Umbilical cord (tissue), 1 donor: ENCODE measurements at regions not wholly inside any gene's neighbourhood (a gene's known extent, or its start where the extent isn't known, plus 50 kb on each side); places are given as distances from the start of the nearest gene placed in this dataset.
A peak's percentile ranks its signal among the peaks of the same experiment; 100 is the strongest.
"Not testable (repeated sequence)": the region's sequence is repeated elsewhere in the genome, so short reads cannot be mapped to it uniquely, and the experiment has no call there.

Experiments
- DNase-seq: peaks from one replicate; pipeline ENCODE4 v3.0.0-alpha.2; 2015; ENCODE audit warnings: low spot score

- DNase-seq, result no peak
Measured at GRCh38 chr2:129001926-129002325, 683.3 kb upstream of the HS6ST1 start.

GRCh38 chr2:129002751-129003150, 684.1 kb upstream of the HS6ST1 start:
- no peak for DNase-seq

- no peak for DNase-seq
Measured at GRCh38 chr2:129004485-129004884, 685.8 kb upstream of the HS6ST1 start.

- no peak for DNase-seq
Measured at GRCh38 chr2:129004940-129005490, 686.3 kb upstream of the HS6ST1 start.

GRCh38 chr2:129006135-129006886, 687.6 kb upstream of the HS6ST1 start:
- peak; percentile 63 for DNase-seq

GRCh38 chr2:129006901-129007300, 688.2 kb upstream of the HS6ST1 start:
- no peak for DNase-seq

- DNase-seq, result no peak
Measured at GRCh38 chr2:129008055-129008880, 689.6 kb upstream of the HS6ST1 start.

- DNase-seq, result no peak
Measured at GRCh38 chr2:129008881-129009554, 690.4 kb upstream of the HS6ST1 start.

- DNase-seq, result no peak
Measured at GRCh38 chr2:129009555-129010146, 691.0 kb upstream of the HS6ST1 start.

- DNase-seq, result no peak
Measured at GRCh38 chr2:129010262-129010661, 691.6 kb upstream of the HS6ST1 start.

- no peak for DNase-seq
Measured at GRCh38 chr2:129011466-129012061, 692.9 kb upstream of the HS6ST1 start.

GRCh38 chr2:129014432-129014831, 695.8 kb upstream of the HS6ST1 start:
- DNase-seq, result no peak

- DNase-seq, result peak; percentile 9
Measured at GRCh38 chr2:129015397-129016285, 697.0 kb upstream of the HS6ST1 start.

- DNase-seq, result peak; percentile 22
Measured at GRCh38 chr2:129016972-129017371, 698.3 kb upstream of the HS6ST1 start.

- DNase-seq, result no peak
Measured at GRCh38 chr2:129024796-129025195, 706.1 kb upstream of the HS6ST1 start.

GRCh38 chr2:129035992-129036391, 717.3 kb upstream of the HS6ST1 start:
- no peak for DNase-seq

GRCh38 chr2:129043677-129044076, 725.0 kb upstream of the HS6ST1 start:
- DNase-seq, result not testable (repeated sequence)

GRCh38 chr2:129046475-129046874, 727.8 kb upstream of the HS6ST1 start:
- DNase-seq, result not testable (repeated sequence)

- no peak for DNase-seq
Measured at GRCh38 chr2:129050101-129050500, 731.4 kb upstream of the HS6ST1 start.

GRCh38 chr2:129055242-129055641, 736.6 kb upstream of the HS6ST1 start:
- DNase-seq, result no peak
